Kidney (tissue), 13 donors: ENCODE measurements at regions not wholly inside any gene's neighbourhood (a gene's known extent, or its start where the extent isn't known, plus 50 kb on each side); places are given as distances from the start of the nearest gene placed in this dataset.
"Not testable (repeated sequence)": the region's sequence is repeated elsewhere in the genome, so short reads cannot be mapped to it uniquely, and the experiment has no call there.

ENCODE experiments used
- DNase-seq, 5 donors: peaks; one replicate each; pipeline ENCODE4 v3.0.0-alpha.2; 2013 to 2020
- FAIRE-seq: peaks from 2 replicates; lab custom pipeline; 2012; peaks lifted over from hg19 to GRCh38; lab: Jason Lieb, UNC
- H3K27ac ChIP-seq, 2 donors: one replicate each; pipeline ENCODE4 v1.7.0; 2013; ENCODE audit warnings: low read depth in 2 of 2, low read length in 2 of 2, inconsistent platforms in 1 of 2
- H3K27me3 ChIP-seq: one replicate; pipeline ENCODE4 v1.7.1; 2013; ENCODE audit warnings: low read length, inconsistent platforms; ENCODE audit not compliant: control insufficient read depth, insufficient read depth
- H3K36me3 ChIP-seq, 3 donors: one replicate each; pipeline versions ENCODE4 v1.7.0 to v1.7.1; 2013; ENCODE audit warnings: low read length in 3 of 3, control low read depth in 1 of 3, inconsistent platforms in 1 of 3; ENCODE audit not compliant: insufficient read depth in 3 of 3, control insufficient read depth in 2 of 3
- H3K4me1 ChIP-seq, 3 donors: one replicate each; pipeline versions ENCODE4 v1.7.0 to v1.7.1; 2013; ENCODE audit warnings: low read length in 3 of 3, inconsistent platforms in 1 of 3, low read depth in 1 of 3; ENCODE audit not compliant: control insufficient read depth in 2 of 3, insufficient read depth in 2 of 3
- H3K4me3 ChIP-seq, 3 donors: one replicate each; pipeline versions ENCODE4 v1.7.0 to v1.8.1; 2013; ENCODE audit warnings: low read length in 3 of 3, control low read depth in 1 of 3, inconsistent platforms in 1 of 3
- H3K9ac ChIP-seq, 3 donors: one replicate each; pipeline versions ENCODE4 v1.7.0 to v1.7.1; 2013; ENCODE audit warnings: low read length in 3 of 3, control low read depth in 1 of 3, inconsistent platforms in 1 of 3
- H3K9me3 ChIP-seq, 3 donors: one replicate each; pipeline versions ENCODE4 v1.7.0 to v1.7.1; 2013; ENCODE audit warnings: low read length in 3 of 3, control low read depth in 1 of 3, inconsistent platforms in 1 of 3; ENCODE audit not compliant: control insufficient read depth in 2 of 3, insufficient read depth in 1 of 3
- CTCF ChIP-seq: IDR thresholded peaks from 3 replicates; pipeline ENCODE4 v1.5.1; 2012; ENCODE audit warnings: mild to moderate bottlenecking, moderate library complexity, borderline replicate concordance; ENCODE audit not compliant: insufficient read depth; ENCODE audit errors: extremely low read depth
- intact Hi-C: fragments of 100-400 bp; cut with DNase I; formaldehyde crosslinking; loops from one replicate; pipeline ENCODE4 v1.11.1; 2022
- donor health status: control.
- donor health status: control.
- donor health status: control.
- donor health status: control.
- donor health status: control.
- donor health status: DM: yes; HTN: yes; CAD: no.
- donor health status: Normal renal cell carcinoma (clear cell type).

GRCh38 chr14:40652089-40652691, 954.5 kb upstream of the LRFN5 start:
- DNase-seq: no peak

GRCh38 chr14:40630471-40630870, 976.2 kb upstream of the LRFN5 start:
- no peak overlapping the region for H3K4me3 ChIP-seq
- H3K27me3 ChIP-seq: no peaks in the 10 kb centered on the region
- intact Hi-C loops: no loop called here
- H3K36me3 ChIP-seq: no peaks in the 10 kb centered on the region
- no peak for FAIRE-seq
- H3K9me3 ChIP-seq: no peaks in the 10 kb centered on the region
- no peaks in the 10 kb centered on the region for H3K4me1 ChIP-seq
- no peak for TF ChIP-seq CTCF
- DNase-seq: no peak
- H3K9ac ChIP-seq: no peak overlapping the region
- no peak overlapping the region for H3K27ac ChIP-seq

More at GRCh38 chr14:40652089-40652691, 954.5 kb upstream of the LRFN5 start:
- Histone ChIP-seq H3K27me3 (no peaks in the 10 kb centered on the region), H3K4me3 (no peak overlapping the region), H3K36me3 (no peaks in the 10 kb centered on the region), H3K9me3 (no peaks in the 10 kb centered on the region), H3K4me1 (no peaks in the 10 kb centered on the region), H3K9ac (no peak overlapping the region), H3K27ac (no peak overlapping the region)
- peak; percentile 72 for FAIRE-seq
- no peak for TF ChIP-seq CTCF
- intact Hi-C loops: no loop called here

GRCh38 chr14:40629551-40630137, 977.0 kb upstream of the LRFN5 start:
- H3K9ac ChIP-seq, intact Hi-C loops, H3K4me1 ChIP-seq, FAIRE-seq, H3K4me3 ChIP-seq, H3K9me3 ChIP-seq, H3K36me3 ChIP-seq, H3K27ac ChIP-seq, H3K27me3 ChIP-seq: not testable (repeated sequence)
- DNase-seq: peak in 1 of 5 donors; percentile 70

GRCh38 chr14:40629144-40629543, 977.5 kb upstream of the LRFN5 start:
- TF ChIP-seq CTCF: no peak
- no peaks in the 10 kb centered on the region for H3K36me3 ChIP-seq
- H3K4me1 ChIP-seq: no peaks in the 10 kb centered on the region
- no peak for FAIRE-seq
- H3K27me3 ChIP-seq: no peaks in the 10 kb centered on the region
- no peak overlapping the region for H3K27ac ChIP-seq
- H3K9me3 ChIP-seq: peaks cover 0 to 4% (median 0%) of the 10 kb centered on the region in 3 donors
- H3K4me3 ChIP-seq: no peak overlapping the region
- DNase-seq: no peak
- intact Hi-C loops: no loop called here
- no peak overlapping the region for H3K9ac ChIP-seq
